ENCODE measurements at regions not wholly inside any gene's neighbourhood (a gene's known extent, or its start where the extent isn't known, plus 50 kb on each side); places are given as distances from the start of the nearest gene placed in this dataset.

- DNase-seq (ENCODE audit: low spot score in 2 of 2) = no peak
- TF ChIP-seq POLR2AphosphoS5 (IDR thresholded peaks at IDR 0.05) (no peak), EP300 (IDR thresholded peaks at IDR 0.05) (no peak), CTCF (IDR thresholded peaks at IDR 0.05) (no peak), POLR2A (IDR thresholded peaks at IDR 0.05) (no peak)
- no peaks in the 10 kb centered on the region for H3K36me3 ChIP-seq
- WGBS = 69% methylated on average over 9 of the region's 9 CpGs
- H3K4me3 ChIP-seq = no peak overlapping the region
- H3K9me3 ChIP-seq = no peaks in the 10 kb centered on the region
- no peaks in the 10 kb centered on the region for H3K27me3 ChIP-seq
- H3K27ac ChIP-seq = no peak overlapping the region
- no peaks in the 10 kb centered on the region for H3K4me1 ChIP-seq
Measured at GRCh38 chr6:155523821-155524651, 68.4 kb upstream of the NOX3 start.

- no peak overlapping the region for H3K4me3 ChIP-seq
- DNase-seq (ENCODE audit: low spot score in 2 of 2) = no peak
- H3K27ac ChIP-seq = no peak overlapping the region
- no peaks in the 10 kb centered on the region for H3K9me3 ChIP-seq
- TF ChIP-seq CTCF (IDR thresholded peaks at IDR 0.05) (no peak), EP300 (IDR thresholded peaks at IDR 0.05) (no peak), POLR2AphosphoS5 (IDR thresholded peaks at IDR 0.05) (no peak), POLR2A (IDR thresholded peaks at IDR 0.05) (no peak)
- no peaks in the 10 kb centered on the region for H3K27me3 ChIP-seq
- H3K36me3 ChIP-seq = no peaks in the 10 kb centered on the region
- H3K4me1 ChIP-seq = no peaks in the 10 kb centered on the region
Measured at GRCh38 chr6:155521719-155522118, 66.1 kb upstream of the NOX3 start.

- Histone ChIP-seq H3K4me1 (no peaks in the 10 kb centered on the region), H3K4me3 (no peak overlapping the region), H3K36me3 (no peaks in the 10 kb centered on the region), H3K9me3 (no peaks in the 10 kb centered on the region), H3K27me3 (no peaks in the 10 kb centered on the region), H3K27ac (no peak overlapping the region)
- DNase-seq (ENCODE audit: low spot score in 2 of 2) = no peak
- no peak for TF ChIP-seq EP300 (IDR thresholded peaks at IDR 0.05)
- TF ChIP-seq POLR2A (IDR thresholded peaks at IDR 0.05) = no peak
- no peak for TF ChIP-seq CTCF (IDR thresholded peaks at IDR 0.05)
- TF ChIP-seq POLR2AphosphoS5 (IDR thresholded peaks at IDR 0.05) = no peak
- WGBS = 94% methylated on average over 2 of the region's 2 CpGs
Measured at GRCh38 chr6:155520078-155520477, 64.4 kb upstream of the NOX3 start.

- H3K36me3 ChIP-seq = no peaks in the 10 kb centered on the region
- H3K4me1 ChIP-seq = no peaks in the 10 kb centered on the region
- no peak overlapping the region for H3K4me3 ChIP-seq
- H3K27ac ChIP-seq = no peak overlapping the region
- no peak for DNase-seq (ENCODE audit: low spot score in 2 of 2)
- 76% methylated on average over 1 of the region's 1 CpG for WGBS
- no peak for TF ChIP-seq CTCF (IDR thresholded peaks at IDR 0.05)
- TF ChIP-seq POLR2AphosphoS5 (IDR thresholded peaks at IDR 0.05) = no peak
- H3K27me3 ChIP-seq = no peaks in the 10 kb centered on the region
- no peaks in the 10 kb centered on the region for H3K9me3 ChIP-seq
Measured at GRCh38 chr6:155519176-155519738, 63.6 kb upstream of the NOX3 start.

- Histone ChIP-seq H3K4me3 (no peak overlapping the region), H3K27me3 (no peaks in the 10 kb centered on the region), H3K9me3 (no peaks in the 10 kb centered on the region), H3K36me3 (no peaks in the 10 kb centered on the region), H3K4me1 (no peaks in the 10 kb centered on the region), H3K27ac (no peak overlapping the region)
- no peak for DNase-seq (ENCODE audit: low spot score in 2 of 2)
- 84% methylated on average over 8 of the region's 8 CpGs for WGBS
- TF ChIP-seq EP300 (IDR thresholded peaks at IDR 0.05) = no peak
- TF ChIP-seq POLR2A (IDR thresholded peaks at IDR 0.05) = no peak
- TF ChIP-seq CTCF (IDR thresholded peaks at IDR 0.05) = no peak
- no peak for TF ChIP-seq POLR2AphosphoS5 (IDR thresholded peaks at IDR 0.05)
Measured at GRCh38 chr6:155517294-155517693, 61.7 kb upstream of the NOX3 start.

Measured in suprapubic skin (tissue), 4 donors.